Activated naive CD8-positive, alpha-beta T cell treated with anti-CD3 and anti-CD28 coated beads for 36 hours (primary cell): ENCODE measurements at regions not wholly inside any gene's neighbourhood (a gene's known extent, or its start where the extent isn't known, plus 50 kb on each side); places are given as distances from the start of the nearest gene placed in this dataset.

ENCODE experiments used
- DNase-seq: peaks from one replicate; pipeline ENCODE4 v3.0.0; 2021
- H3K27ac Mint-ChIP-seq: one replicate; pipeline ENCODE4 v1.8.0; 2022; ENCODE audit warnings: mild to moderate bottlenecking, moderate library complexity, mixed read lengths
- H3K27me3 Mint-ChIP-seq: one replicate; pipeline ENCODE4 v1.8.0; 2022; ENCODE audit warnings: mild to moderate bottlenecking, mixed read lengths
- H3K36me3 Mint-ChIP-seq: one replicate; pipeline ENCODE4 v1.8.0; 2021; ENCODE audit warnings: mild to moderate bottlenecking, mixed read lengths
- H3K4me1 Mint-ChIP-seq: one replicate; pipeline ENCODE4 v1.8.0; 2021; ENCODE audit warnings: mixed read lengths
- H3K4me3 Mint-ChIP-seq: one replicate; pipeline ENCODE4 v1.8.0; 2022; ENCODE audit warnings: mild to moderate bottlenecking, moderate library complexity, mixed read lengths
- H3K9me3 Mint-ChIP-seq: one replicate; pipeline ENCODE4 v1.8.0; 2022; ENCODE audit warnings: mixed read lengths

GRCh38 chr15:69661871-69662644 lies 209.4 kb downstream of the RPLP1 start:
- Mint-ChIP-seq H3K9me3 (no peaks in the 10 kb centered on the region), H3K4me3 (no peak overlapping the region), H3K27me3 (peaks cover 5% of the 10 kb centered on the region), H3K4me1 (peaks cover 13% of the 10 kb centered on the region), H3K27ac (no peak overlapping the region), H3K36me3 (no peaks in the 10 kb centered on the region)
- DNase-seq = no peak

DNA sequence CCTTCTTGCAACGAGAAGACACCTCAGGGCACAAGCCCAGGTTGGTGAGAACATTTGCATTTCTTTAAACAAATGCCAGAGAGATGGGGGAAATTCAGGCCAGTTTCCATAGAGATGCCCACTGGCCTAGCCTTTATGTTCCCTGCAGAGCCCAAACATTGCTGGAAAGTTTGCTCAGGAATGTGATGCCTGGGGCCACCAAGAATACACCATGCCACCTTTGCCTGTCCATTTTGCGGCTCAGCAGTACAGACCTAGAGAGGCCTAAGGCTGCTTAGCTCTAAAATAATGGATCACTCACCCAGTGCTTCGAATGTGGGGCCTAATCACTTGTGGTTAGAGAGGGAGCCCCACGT lies 210.0 kb downstream of the RPLP1 start:
- Mint-ChIP-seq H3K9me3 (no peaks in the 10 kb centered on the region), H3K27me3 (peaks cover 2% of the 10 kb centered on the region), H3K36me3 (no peaks in the 10 kb centered on the region), H3K4me3 (no peak overlapping the region), H3K27ac (no peak overlapping the region), H3K4me1 (peaks cover 13% of the 10 kb centered on the region)
- DNase-seq = no peak

DNA sequence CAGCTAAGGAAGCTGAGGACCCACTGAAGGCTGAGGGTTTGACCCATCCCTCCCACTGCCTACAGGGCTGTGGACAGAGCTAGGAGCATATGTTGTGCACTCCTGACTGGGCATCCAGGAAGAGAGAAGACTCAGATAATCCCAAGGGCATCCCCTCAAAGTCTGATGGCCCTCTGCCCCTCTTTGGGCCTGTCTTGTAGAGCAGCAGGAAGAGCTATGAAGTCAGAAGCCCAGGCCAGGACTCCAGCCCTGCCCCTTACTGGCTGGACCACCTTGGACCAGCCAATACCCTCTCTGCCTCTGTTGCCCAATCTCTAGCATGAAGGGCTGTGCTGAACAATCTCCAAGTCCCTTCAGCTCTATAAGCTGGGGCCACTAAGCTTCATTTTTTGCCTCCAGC lies 210.8 kb downstream of the RPLP1 start:
- Mint-ChIP-seq H3K27me3 (peaks cover 2% of the 10 kb centered on the region), H3K4me3 (no peak overlapping the region), H3K27ac (no peak overlapping the region), H3K9me3 (no peaks in the 10 kb centered on the region), H3K36me3 (no peaks in the 10 kb centered on the region), H3K4me1 (peaks cover 20% of the 10 kb centered on the region)
- no peak for DNase-seq

- DNase-seq = no peak
- peaks cover 26% of the 10 kb centered on the region for H3K4me1 Mint-ChIP-seq
- H3K27ac Mint-ChIP-seq = no peak overlapping the region
- no peaks in the 10 kb centered on the region for H3K36me3 Mint-ChIP-seq
- H3K4me3 Mint-ChIP-seq = no peak overlapping the region
- H3K27me3 Mint-ChIP-seq = peaks cover 2% of the 10 kb centered on the region
- no peaks in the 10 kb centered on the region for H3K9me3 Mint-ChIP-seq
Observed at GRCh38 chr15:69663982-69664381, 211.4 kb downstream of the RPLP1 start.

- H3K36me3 Mint-ChIP-seq = no peaks in the 10 kb centered on the region
- H3K4me1 Mint-ChIP-seq = peaks cover 33% of the 10 kb centered on the region
- no peaks in the 10 kb centered on the region for H3K9me3 Mint-ChIP-seq
- H3K27me3 Mint-ChIP-seq = peaks cover 2% of the 10 kb centered on the region
- DNase-seq = no peak
- no peak overlapping the region for H3K4me3 Mint-ChIP-seq
- peak overlapping the region; percentile 7 for H3K27ac Mint-ChIP-seq
Observed at GRCh38 chr15:69664572-69665571, 212.3 kb downstream of the RPLP1 start.

DNA sequence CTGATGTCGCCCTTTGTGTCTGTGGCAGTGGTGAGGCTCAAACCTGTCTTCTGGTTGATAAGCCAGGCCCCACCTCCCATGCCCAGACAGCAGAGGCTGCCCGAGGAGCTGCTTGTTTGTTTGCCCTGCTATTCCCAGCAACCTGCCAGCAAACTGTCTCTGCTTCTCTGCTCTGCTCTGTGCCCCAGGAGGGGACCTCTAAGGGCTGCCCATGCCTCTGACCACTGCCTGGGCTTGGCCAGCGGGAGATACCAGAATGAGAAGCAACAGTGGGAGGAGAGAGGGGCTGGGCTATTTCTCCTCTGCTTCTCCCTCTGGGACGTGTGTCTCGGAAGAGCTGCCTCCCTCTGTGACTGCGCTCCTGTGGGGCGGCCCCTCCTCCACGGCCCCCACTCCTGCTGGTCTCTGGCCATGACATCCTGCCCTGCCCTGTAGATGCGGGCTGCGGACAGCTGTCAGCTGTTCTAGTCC lies 213.1 kb downstream of the RPLP1 start:
- no peaks in the 10 kb centered on the region for H3K9me3 Mint-ChIP-seq
- no peaks in the 10 kb centered on the region for H3K36me3 Mint-ChIP-seq
- DNase-seq = no peak
- H3K27me3 Mint-ChIP-seq = peaks cover 2% of the 10 kb centered on the region
- H3K4me1 Mint-ChIP-seq = peaks cover 33% of the 10 kb centered on the region
- H3K27ac Mint-ChIP-seq = peak overlapping the region; percentile 7
- H3K4me3 Mint-ChIP-seq = no peak overlapping the region

DNA sequence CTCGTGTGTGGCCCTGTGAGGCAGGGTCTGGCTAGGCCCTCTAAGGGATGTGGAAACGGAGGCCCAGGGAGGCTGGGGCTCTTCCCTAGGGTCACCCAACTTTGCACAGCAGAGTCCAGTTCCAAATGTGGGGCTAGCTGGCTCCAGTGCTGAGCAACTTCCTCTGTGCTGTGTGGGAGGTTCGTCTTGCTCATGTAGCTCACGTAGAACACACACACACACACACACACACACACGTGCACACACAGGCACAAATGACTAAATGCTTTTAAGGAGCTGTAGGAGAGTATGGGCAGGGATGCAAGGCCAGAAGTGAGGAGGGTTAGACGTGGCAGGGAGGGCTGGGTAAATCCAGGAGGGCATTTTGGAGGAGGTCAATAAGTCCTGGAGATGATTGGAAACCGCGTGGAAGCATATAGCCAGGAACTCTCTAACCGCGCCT lies 213.8 kb downstream of the RPLP1 start:
- H3K9me3 Mint-ChIP-seq = no peaks in the 10 kb centered on the region
- H3K4me3 Mint-ChIP-seq = peak overlapping the region; percentile 4
- H3K27ac Mint-ChIP-seq = peak overlapping the region; percentile 44
- H3K27me3 Mint-ChIP-seq = peaks cover 2% of the 10 kb centered on the region
- DNase-seq = peak; percentile 38
- H3K36me3 Mint-ChIP-seq = no peaks in the 10 kb centered on the region
- H3K4me1 Mint-ChIP-seq = peaks cover 33% of the 10 kb centered on the region

DNA sequence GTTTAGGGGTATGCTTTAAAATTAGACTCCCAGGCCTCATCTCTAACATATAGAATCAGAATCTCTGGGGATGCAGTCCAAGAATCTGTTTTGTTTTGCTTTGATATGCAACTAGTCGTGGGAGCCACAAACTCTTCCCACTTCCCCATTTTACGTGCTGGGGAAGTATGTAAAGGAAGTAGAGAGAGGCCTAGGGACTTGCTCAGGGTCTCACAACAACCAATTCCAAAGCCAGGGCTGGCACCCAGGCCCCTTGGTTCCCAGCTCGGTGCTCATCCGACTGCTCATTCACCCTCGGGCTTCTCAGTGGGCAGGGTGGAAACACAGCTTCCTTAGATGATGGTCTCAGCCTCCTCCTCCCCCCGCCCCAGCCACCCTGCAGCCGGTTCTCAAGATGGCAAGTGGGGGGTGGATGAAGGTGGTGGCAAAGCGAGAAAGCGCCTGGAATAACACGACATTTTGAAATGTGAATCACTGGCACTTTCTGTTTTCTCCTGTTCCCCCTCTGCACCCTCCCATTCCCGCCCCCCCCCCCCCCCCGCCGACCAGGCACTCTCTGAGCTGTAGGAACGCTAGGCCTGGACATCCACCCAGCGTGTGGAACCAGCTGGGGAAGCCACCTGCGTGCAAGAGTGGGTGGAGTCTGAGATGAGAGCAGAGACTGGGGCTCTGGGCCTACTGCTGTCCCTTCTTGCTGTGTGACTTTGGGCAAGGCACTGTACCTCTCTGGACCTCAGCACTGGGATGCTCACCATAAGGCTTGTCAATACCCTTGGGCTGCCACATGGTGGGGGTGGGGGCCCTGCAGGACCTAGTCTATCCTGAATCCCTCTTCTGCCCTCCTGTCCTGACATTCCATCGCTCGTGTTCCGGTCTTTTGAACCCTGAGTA lies 214.5 kb downstream of the RPLP1 start:
- no peak overlapping the region for H3K27ac Mint-ChIP-seq
- peaks cover 33% of the 10 kb centered on the region for H3K4me1 Mint-ChIP-seq
- no peaks in the 10 kb centered on the region for H3K36me3 Mint-ChIP-seq
- no peak overlapping the region for H3K4me3 Mint-ChIP-seq
- no peaks in the 10 kb centered on the region for H3K9me3 Mint-ChIP-seq
- DNase-seq = no peak
- peaks cover 2% of the 10 kb centered on the region for H3K27me3 Mint-ChIP-seq

DNA sequence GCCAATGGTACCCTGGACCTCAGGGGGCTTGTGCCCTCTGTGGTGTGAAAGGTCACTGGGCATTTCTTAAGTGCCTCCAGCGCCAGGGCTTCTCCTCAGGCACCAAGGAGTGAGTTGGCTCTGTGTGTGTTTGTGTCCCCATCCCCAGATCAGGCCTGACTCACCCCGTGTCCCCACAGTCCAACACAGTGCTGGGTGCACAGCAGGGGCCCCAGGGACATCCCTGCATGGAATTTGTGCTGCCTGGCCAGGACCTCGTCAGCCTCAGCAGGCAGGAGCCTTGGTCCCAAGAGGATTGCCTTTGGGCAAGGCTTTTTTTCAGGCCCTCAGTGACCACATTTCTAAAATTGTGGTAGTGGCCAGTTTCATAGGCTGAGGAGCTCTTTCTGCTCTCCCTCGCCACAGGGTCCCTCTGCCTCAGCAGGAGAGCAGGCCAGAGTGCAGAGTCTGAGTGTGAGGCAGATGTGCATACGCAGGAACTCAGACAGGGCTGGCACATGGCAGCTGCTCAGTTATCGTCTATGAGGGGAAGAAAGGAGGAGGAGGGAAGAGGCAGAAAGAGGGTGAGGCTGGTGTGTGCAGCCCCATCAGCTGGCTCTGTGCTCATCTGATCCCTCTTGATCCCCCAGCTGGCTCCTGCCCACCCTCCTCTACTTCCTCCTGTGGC lies 215.6 kb downstream of the RPLP1 start:
- no peaks in the 10 kb centered on the region for H3K9me3 Mint-ChIP-seq
- H3K4me3 Mint-ChIP-seq = no peak overlapping the region
- H3K4me1 Mint-ChIP-seq = peaks cover 33% of the 10 kb centered on the region
- no peaks in the 10 kb centered on the region for H3K36me3 Mint-ChIP-seq
- H3K27me3 Mint-ChIP-seq = peaks cover 2% of the 10 kb centered on the region
- peak overlapping the region; percentile 38 for H3K27ac Mint-ChIP-seq
- no peak for DNase-seq

GRCh38 chr15:69668963-69669362 lies 216.3 kb downstream of the RPLP1 start:
- no peaks in the 10 kb centered on the region for H3K9me3 Mint-ChIP-seq
- no peak overlapping the region for H3K4me3 Mint-ChIP-seq
- peaks cover 33% of the 10 kb centered on the region for H3K4me1 Mint-ChIP-seq
- H3K27ac Mint-ChIP-seq = peak overlapping the region; percentile 64
- H3K36me3 Mint-ChIP-seq = no peaks in the 10 kb centered on the region
- peak; percentile 24 for DNase-seq
- H3K27me3 Mint-ChIP-seq = peaks cover 2% of the 10 kb centered on the region

DNA sequence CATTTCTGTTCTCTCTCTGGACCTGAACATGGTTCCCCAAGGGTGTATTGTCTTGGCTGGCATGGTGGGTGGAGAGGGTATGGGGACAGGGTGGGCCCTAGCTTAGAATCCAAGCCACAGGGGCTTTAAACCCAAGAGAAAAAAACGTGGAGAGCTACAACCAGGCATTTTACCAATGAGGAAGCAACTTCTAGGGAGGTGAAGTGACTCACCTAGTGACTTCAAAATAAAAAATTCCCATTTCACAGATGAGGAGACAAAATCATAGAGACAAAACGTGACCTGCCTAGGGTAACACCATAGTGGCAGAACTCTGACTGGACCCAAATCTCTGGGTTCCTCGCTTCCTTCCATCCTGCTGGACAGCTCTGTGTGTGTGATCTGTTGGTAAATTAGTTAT lies 216.8 kb downstream of the RPLP1 start:
- H3K27ac Mint-ChIP-seq = no peak overlapping the region
- no peak for DNase-seq
- peaks cover 2% of the 10 kb centered on the region for H3K27me3 Mint-ChIP-seq
- no peak overlapping the region for H3K4me3 Mint-ChIP-seq
- H3K36me3 Mint-ChIP-seq = no peaks in the 10 kb centered on the region
- no peaks in the 10 kb centered on the region for H3K9me3 Mint-ChIP-seq
- H3K4me1 Mint-ChIP-seq = peaks cover 33% of the 10 kb centered on the region

- Mint-ChIP-seq H3K4me1 (peaks cover 16% of the 10 kb centered on the region), H3K4me3 (no peak overlapping the region), H3K27ac (no peak overlapping the region), H3K9me3 (peaks cover under 1% of the 10 kb centered on the region), H3K36me3 (no peaks in the 10 kb centered on the region), H3K27me3 (peaks cover 5% of the 10 kb centered on the region)
- DNase-seq = no peak
Observed at GRCh38 chr15:69673291-69673881, 220.8 kb downstream of the RPLP1 start.

DNA sequence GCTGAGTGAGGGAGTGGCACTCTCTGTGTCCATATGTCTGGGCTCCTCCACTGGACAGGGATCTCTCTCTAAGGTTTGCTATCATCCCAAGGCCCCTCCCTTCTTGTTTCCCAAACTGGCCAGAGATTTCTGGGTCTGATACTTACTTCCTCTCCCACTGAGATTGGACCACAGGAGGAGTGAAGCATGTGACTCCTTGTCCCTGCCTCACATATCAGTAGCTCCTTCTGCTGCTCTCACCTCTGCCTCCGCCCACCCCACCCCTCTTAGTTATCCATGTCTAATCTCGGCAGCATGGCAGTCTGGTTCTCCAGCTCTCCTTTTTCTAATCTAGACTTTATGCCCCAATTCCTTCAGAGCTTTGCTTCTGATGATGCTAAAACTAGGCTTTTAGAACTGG lies 223.1 kb downstream of the RPLP1 start:
- Mint-ChIP-seq H3K36me3 (no peaks in the 10 kb centered on the region), H3K27me3 (peaks cover 5% of the 10 kb centered on the region), H3K27ac (no peak overlapping the region), H3K4me1 (peaks cover 17% of the 10 kb centered on the region), H3K4me3 (no peak overlapping the region), H3K9me3 (peaks cover 2% of the 10 kb centered on the region)
- DNase-seq = no peak

GRCh38 chr15:69677403-69677802 lies 224.8 kb downstream of the RPLP1 start:
- no peak for DNase-seq
- Mint-ChIP-seq H3K4me1 (peaks cover 18% of the 10 kb centered on the region), H3K27me3 (peaks cover 5% of the 10 kb centered on the region), H3K4me3 (no peak overlapping the region), H3K36me3 (peaks cover 2% of the 10 kb centered on the region), H3K27ac (no peak overlapping the region), H3K9me3 (peaks cover 7% of the 10 kb centered on the region)
